ENCODE measurements at regions not wholly inside any gene's neighbourhood (a gene's known extent, or its start where the extent isn't known, plus 50 kb on each side); places are given as distances from the start of the nearest gene placed in this dataset.

- H3K27ac ChIP-seq, result no peak overlapping the region
- 76 to 87% (median 82%) methylated on average over 3 of the region's 3 CpGs for WGBS, 4 donors
- no peaks in the 10 kb centered on the region for H3K9me3 ChIP-seq
- H3K36me3 ChIP-seq, result no peaks in the 10 kb centered on the region
- H3K27me3 ChIP-seq, result peaks cover 0 to 30% (median 3%) of the 10 kb centered on the region in 9 donors
- DNase-seq (peak in 1 of 5 donors; percentile 10), ATAC-seq (no peak)
- intact Hi-C loops (cut with DNase I), result no loop called here
- H3K4me1 ChIP-seq, result no peaks in the 10 kb centered on the region
- no peak overlapping the region for H3K4me3 ChIP-seq
- TF ChIP-seq, protein P1, sequence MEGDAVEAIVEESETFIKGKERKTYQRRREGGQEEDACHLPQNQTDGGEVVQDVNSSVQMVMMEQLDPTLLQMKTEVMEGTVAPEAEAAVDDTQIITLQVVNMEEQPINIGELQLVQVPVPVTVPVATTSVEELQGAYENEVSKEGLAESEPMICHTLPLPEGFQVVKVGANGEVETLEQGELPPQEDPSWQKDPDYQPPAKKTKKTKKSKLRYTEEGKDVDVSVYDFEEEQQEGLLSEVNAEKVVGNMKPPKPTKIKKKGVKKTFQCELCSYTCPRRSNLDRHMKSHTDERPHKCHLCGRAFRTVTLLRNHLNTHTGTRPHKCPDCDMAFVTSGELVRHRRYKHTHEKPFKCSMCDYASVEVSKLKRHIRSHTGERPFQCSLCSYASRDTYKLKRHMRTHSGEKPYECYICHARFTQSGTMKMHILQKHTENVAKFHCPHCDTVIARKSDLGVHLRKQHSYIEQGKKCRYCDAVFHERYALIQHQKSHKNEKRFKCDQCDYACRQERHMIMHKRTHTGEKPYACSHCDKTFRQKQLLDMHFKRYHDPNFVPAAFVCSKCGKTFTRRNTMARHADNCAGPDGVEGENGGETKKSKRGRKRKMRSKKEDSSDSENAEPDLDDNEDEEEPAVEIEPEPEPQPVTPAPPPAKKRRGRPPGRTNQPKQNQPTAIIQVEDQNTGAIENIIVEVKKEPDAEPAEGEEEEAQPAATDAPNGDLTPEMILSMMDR (IDR thresholded peaks at IDR 0.05), result no peak
- TF ChIP-seq POLR2A (IDR thresholded peaks at IDR 0.05), result no peak
Measured at GRCh38 chr2:239485622-239486021, 84.8 kb upstream of the HDAC4 start.

- TF ChIP-seq, protein P1 (IDR thresholded peaks at IDR 0.05), result no peak
- TF ChIP-seq POLR2A (IDR thresholded peaks at IDR 0.05), result no peak
- no peak for DNase-seq
- no peak for ATAC-seq
- no peak overlapping the region for H3K27ac ChIP-seq
- no peaks in the 10 kb centered on the region for H3K36me3 ChIP-seq
- no peaks in the 10 kb centered on the region for H3K4me1 ChIP-seq
- WGBS, 4 donors, result 87 to 95% (median 93%) methylated on average over 22 of the region's 22 CpGs
- intact Hi-C loops (cut with DNase I), result no loop called here
- no peaks in the 10 kb centered on the region for H3K9me3 ChIP-seq
- no peak overlapping the region for H3K4me3 ChIP-seq
- H3K27me3 ChIP-seq, result peaks cover 0 to 30% (median 3%) of the 10 kb centered on the region in 9 donors
Measured at GRCh38 chr2:239484571-239485355, 83.9 kb upstream of the HDAC4 start.

- Histone ChIP-seq H3K9me3 (no peaks in the 10 kb centered on the region), H3K27me3 (peaks cover 0 to 25% (median 2%) of the 10 kb centered on the region in 9 donors), H3K4me1 (no peaks in the 10 kb centered on the region), H3K27ac (no peak overlapping the region), H3K4me3 (no peak overlapping the region), H3K36me3 (no peaks in the 10 kb centered on the region)
- TF ChIP-seq, protein P1 (IDR thresholded peaks at IDR 0.05), result no peak
- TF ChIP-seq POLR2A (IDR thresholded peaks at IDR 0.05), result no peak
- ATAC-seq, result no peak
- no peak for DNase-seq
- intact Hi-C loops (cut with DNase I), result no loop called here
- 61 to 77% (median 68%) methylated on average over 24 to 38 of the region's 38 CpGs for WGBS, 4 donors
Measured at GRCh38 chr2:239482778-239483712, 82.2 kb upstream of the HDAC4 start.

GRCh38 chr2:239479471-239479870 lies 78.7 kb upstream of the HDAC4 start:
- DNase-seq, result no peak
- TF ChIP-seq, protein P1 (IDR thresholded peaks at IDR 0.05), result no peak
- TF ChIP-seq POLR2A (IDR thresholded peaks at IDR 0.05), result no peak
- H3K9me3 ChIP-seq, result no peaks in the 10 kb centered on the region
- intact Hi-C loops (cut with DNase I), result no loop called here
- no peaks in the 10 kb centered on the region for H3K4me1 ChIP-seq
- H3K36me3 ChIP-seq, result no peaks in the 10 kb centered on the region
- ATAC-seq, result peak in 1 of 4 donors; percentile 29
- H3K27ac ChIP-seq, result no peak overlapping the region
- peaks cover 0 to 17% (median 0%) of the 10 kb centered on the region in 9 donors for H3K27me3 ChIP-seq
- WGBS, 4 donors, result 80 to 90% (median 82%) methylated on average over 4 to 5 of the region's 5 CpGs
- no peak overlapping the region for H3K4me3 ChIP-seq
